HFFc6 (cell line): ENCODE measurements at regions not wholly inside any gene's neighbourhood (a gene's known extent, or its start where the extent isn't known, plus 50 kb on each side); places are given as distances from the start of the nearest gene placed in this dataset.

Experiments
- DNase-seq: peaks from one replicate; pipeline ENCODE4 v3.0.0-alpha.2; 2018
- H3K27ac Mint-ChIP-seq: 2 replicates; pipeline ENCODE4 v1.8.0; 2020; ENCODE audit warnings: mild to moderate bottlenecking, mixed read lengths
- H3K27me3 Mint-ChIP-seq: 2 replicates; pipeline ENCODE4 v1.8.0; 2021; ENCODE audit warnings: mild to moderate bottlenecking, moderate library complexity, mixed read lengths; ENCODE audit not compliant: insufficient read depth
- H3K36me3 Mint-ChIP-seq: 2 replicates; pipeline ENCODE4 v1.8.0; 2021; ENCODE audit warnings: low read depth, mixed read lengths
- H3K4me1 Mint-ChIP-seq: 2 replicates; pipeline ENCODE4 v1.8.0; 2020; ENCODE audit warnings: low read depth, mixed read lengths
- H3K4me3 Mint-ChIP-seq: 2 replicates; pipeline ENCODE4 v1.8.0; 2020; ENCODE audit warnings: mild to moderate bottlenecking, moderate library complexity, mixed read lengths
- H3K9me3 Mint-ChIP-seq: 2 replicates; pipeline ENCODE4 v1.8.0; 2020; ENCODE audit warnings: mild to moderate bottlenecking, mixed read lengths
- CTCF ChIP-seq: fragments of 200-600 bp; sonication (generic); IDR thresholded peaks from 2 replicates; pipeline ENCODE4 v1.5.0; 2021; ENCODE audit warnings: antibody characterized with exemption, mild to moderate bottlenecking

GRCh38 chr11:37110385-37110784 is 512.3 kb upstream of the RAG2 start:
- no peaks in the 10 kb centered on the region for H3K27me3 Mint-ChIP-seq
- H3K4me1 Mint-ChIP-seq: no peaks in the 10 kb centered on the region
- no peak overlapping the region for H3K4me3 Mint-ChIP-seq
- DNase-seq: no peak
- peaks cover 14% of the 10 kb centered on the region for H3K9me3 Mint-ChIP-seq
- no peak overlapping the region for H3K27ac Mint-ChIP-seq
- no peaks in the 10 kb centered on the region for H3K36me3 Mint-ChIP-seq
- no peak for TF ChIP-seq CTCF

GRCh38 chr11:37109286-37109585 is 511.2 kb upstream of the RAG2 start:
- no peak for TF ChIP-seq CTCF
- peaks cover 8% of the 10 kb centered on the region; the same call in 1 of the 2 replicates for H3K9me3 Mint-ChIP-seq
- no peak overlapping the region for H3K27ac Mint-ChIP-seq
- no peaks in the 10 kb centered on the region for H3K4me1 Mint-ChIP-seq
- H3K27me3 Mint-ChIP-seq: no peaks in the 10 kb centered on the region
- H3K4me3 Mint-ChIP-seq: no peak overlapping the region
- no peak for DNase-seq
- no peaks in the 10 kb centered on the region for H3K36me3 Mint-ChIP-seq

GRCh38 chr11:37108436-37109285 is 510.6 kb upstream of the RAG2 start:
- Mint-ChIP-seq H3K4me3 (no peak overlapping the region), H3K9me3 (peaks cover 8% of the 10 kb centered on the region; the same call in 1 of the 2 replicates), H3K27ac (no peak overlapping the region), H3K36me3 (no peaks in the 10 kb centered on the region), H3K27me3 (no peaks in the 10 kb centered on the region), H3K4me1 (no peaks in the 10 kb centered on the region)
- no peak for DNase-seq
- TF ChIP-seq CTCF: no peak

- peaks cover 8% of the 10 kb centered on the region; the same call in 1 of the 2 replicates for H3K9me3 Mint-ChIP-seq
- H3K27me3 Mint-ChIP-seq: no peaks in the 10 kb centered on the region
- no peak overlapping the region for H3K27ac Mint-ChIP-seq
- DNase-seq: no peak
- no peaks in the 10 kb centered on the region for H3K4me1 Mint-ChIP-seq
- 0 out of 2 replicates have a peak, but pooled peaks have one; percentile 7 for TF ChIP-seq CTCF
- H3K36me3 Mint-ChIP-seq: no peaks in the 10 kb centered on the region
- H3K4me3 Mint-ChIP-seq: no peak overlapping the region
These were observed 509.8 kb upstream of the RAG2 start for GRCh38 chr11:37107831-37108230.

GRCh38 chr11:37107415-37107814 is 509.4 kb upstream of the RAG2 start:
- no peaks in the 10 kb centered on the region for H3K4me1 Mint-ChIP-seq
- no peaks in the 10 kb centered on the region for H3K27me3 Mint-ChIP-seq
- H3K9me3 Mint-ChIP-seq: peaks cover 10% of the 10 kb centered on the region
- peak; percentile 59 for TF ChIP-seq CTCF
- DNase-seq: no peak
- no peaks in the 10 kb centered on the region for H3K36me3 Mint-ChIP-seq
- H3K4me3 Mint-ChIP-seq: no peak overlapping the region
- no peak overlapping the region for H3K27ac Mint-ChIP-seq
